BJ (cell line): ENCODE measurements at regions not wholly inside any gene's neighbourhood (a gene's known extent, or its start where the extent isn't known, plus 50 kb on each side); places are given as distances from the start of the nearest gene placed in this dataset.

Experiments used
- CTCF ChIA-PET: fragments of 350-600 bp; formaldehyde crosslinking; extraction: SDS; loops from one replicate; lab custom pipeline; 2021; ENCODE audit warnings: antibody characterized with exemption, inconsistent platforms; lab: Yijun Ruan, JAX
- POLR2A ChIA-PET: fragments of 300-600 bp; sonication (Branson Sonifier 250); formaldehyde crosslinking; extraction: SDS; loops from one replicate; lab custom pipeline; 2021; ENCODE audit warnings: antibody characterized with exemption; lab: Charles Lee
- DNase-seq: peaks from one replicate; pipeline ENCODE4 v3.0.0-alpha.2; 2011; ENCODE audit warnings: low read depth
- H3K27me3 ChIP-seq: 2 replicates; pipeline ENCODE4 v1.6.0; 2011; ENCODE audit warnings: low read length; ENCODE audit not compliant: control insufficient read depth, insufficient read depth
- H3K36me3 ChIP-seq: 2 replicates; pipeline ENCODE4 v1.5.1; 2011; ENCODE audit warnings: low read length; ENCODE audit not compliant: control insufficient read depth, insufficient read depth
- H3K4me3 ChIP-seq: 2 replicates; pipeline ENCODE4 v1.5.1; 2011; ENCODE audit warnings: low read depth, mild to moderate bottlenecking, control low read depth, low read length
- TF ChIP-seq, protein P1 (sequence below): IDR thresholded peaks from 2 replicates; pipeline ENCODE4 v1.5.1; 2011; ENCODE audit warnings: low read depth, mild to moderate bottlenecking, control low read depth, inconsistent platforms, low read length, moderate library complexity; ENCODE audit not compliant: insufficient read depth

DNA sequence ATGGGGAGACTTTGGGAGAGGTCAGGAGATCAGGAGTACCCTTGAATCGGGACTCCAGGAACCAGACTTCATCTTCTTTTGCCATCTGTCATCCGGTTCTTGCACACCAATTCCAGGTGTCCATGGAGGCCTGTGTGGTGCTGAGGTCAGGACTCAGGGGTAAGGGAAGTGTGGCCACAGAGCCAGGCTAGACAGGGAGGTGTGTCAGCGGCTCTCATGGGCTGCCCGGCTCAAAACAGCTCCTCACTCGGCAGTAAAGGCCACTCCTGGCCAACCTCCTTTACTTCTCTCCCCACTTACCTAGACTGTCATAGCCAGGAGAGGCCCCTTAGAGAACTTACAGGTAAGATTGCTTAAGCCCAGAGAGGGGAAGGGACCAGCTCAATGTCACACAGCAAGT lies 75.7 kb upstream of the NECTIN1 start:
- no peaks in the 10 kb centered on the region for H3K36me3 ChIP-seq
- no peak for DNase-seq
- H3K4me3 ChIP-seq, result no peak overlapping the region
- POLR2A ChIA-PET, result no interaction called here
- TF ChIP-seq, protein P1, sequence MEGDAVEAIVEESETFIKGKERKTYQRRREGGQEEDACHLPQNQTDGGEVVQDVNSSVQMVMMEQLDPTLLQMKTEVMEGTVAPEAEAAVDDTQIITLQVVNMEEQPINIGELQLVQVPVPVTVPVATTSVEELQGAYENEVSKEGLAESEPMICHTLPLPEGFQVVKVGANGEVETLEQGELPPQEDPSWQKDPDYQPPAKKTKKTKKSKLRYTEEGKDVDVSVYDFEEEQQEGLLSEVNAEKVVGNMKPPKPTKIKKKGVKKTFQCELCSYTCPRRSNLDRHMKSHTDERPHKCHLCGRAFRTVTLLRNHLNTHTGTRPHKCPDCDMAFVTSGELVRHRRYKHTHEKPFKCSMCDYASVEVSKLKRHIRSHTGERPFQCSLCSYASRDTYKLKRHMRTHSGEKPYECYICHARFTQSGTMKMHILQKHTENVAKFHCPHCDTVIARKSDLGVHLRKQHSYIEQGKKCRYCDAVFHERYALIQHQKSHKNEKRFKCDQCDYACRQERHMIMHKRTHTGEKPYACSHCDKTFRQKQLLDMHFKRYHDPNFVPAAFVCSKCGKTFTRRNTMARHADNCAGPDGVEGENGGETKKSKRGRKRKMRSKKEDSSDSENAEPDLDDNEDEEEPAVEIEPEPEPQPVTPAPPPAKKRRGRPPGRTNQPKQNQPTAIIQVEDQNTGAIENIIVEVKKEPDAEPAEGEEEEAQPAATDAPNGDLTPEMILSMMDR, result no peak
- H3K27me3 ChIP-seq, result peaks cover 10% of the 10 kb centered on the region
- CTCF ChIA-PET, result no interaction called here

DNA sequence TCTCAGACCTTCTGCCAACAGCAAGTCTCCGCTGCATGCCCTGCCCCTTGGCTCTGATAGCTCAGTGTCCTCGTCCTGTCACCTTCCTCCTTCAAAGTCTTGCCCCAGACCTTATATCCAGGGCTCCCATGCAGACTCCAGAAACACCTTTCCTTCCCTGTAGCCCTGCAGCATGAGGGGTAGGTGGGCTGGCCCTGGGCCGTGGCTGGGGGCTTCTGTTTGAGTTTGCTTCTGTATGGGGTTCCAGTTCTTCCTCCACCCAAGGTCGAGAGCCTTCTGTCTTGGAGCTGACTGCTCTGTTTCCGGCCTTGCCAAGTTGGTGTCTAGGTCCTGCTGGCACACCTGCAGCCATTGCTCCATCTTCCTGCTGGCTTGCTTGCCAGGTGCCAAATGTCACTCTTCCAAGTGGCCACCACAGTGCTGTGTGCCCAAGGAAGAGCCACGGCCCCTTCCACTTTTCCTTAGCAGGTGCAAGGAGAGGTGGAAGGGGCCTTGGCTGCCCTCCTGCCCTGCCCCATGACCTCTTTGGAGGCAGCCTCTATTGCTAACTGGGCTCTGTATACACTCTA lies 74.8 kb upstream of the NECTIN1 start:
- no peak for DNase-seq
- CTCF ChIA-PET, result no interaction called here

DNA sequence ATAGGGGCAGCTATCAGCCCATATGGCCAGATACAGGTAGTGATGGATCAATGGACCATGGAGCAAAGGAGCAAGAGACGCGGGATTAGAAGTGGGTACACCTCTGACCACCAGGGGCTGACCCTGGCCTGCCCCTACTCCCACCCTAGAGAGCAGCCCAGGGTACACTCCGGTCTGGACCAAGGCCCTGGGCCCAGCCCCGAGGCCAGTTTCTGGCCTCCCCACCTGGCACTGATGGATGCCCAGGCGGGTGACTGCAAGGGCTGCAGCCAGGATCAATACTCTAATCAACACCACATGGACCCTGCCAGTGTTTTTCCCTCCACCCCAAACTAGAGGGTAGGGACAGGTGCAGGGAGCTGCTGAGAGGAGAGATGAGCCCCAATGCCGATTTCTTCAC lies 74.1 kb upstream of the NECTIN1 start:
- Histone ChIP-seq H3K27me3 (peaks cover 6% of the 10 kb centered on the region), H3K4me3 (no peak overlapping the region), H3K36me3 (no peaks in the 10 kb centered on the region)
- DNase-seq, result no peak
- ChIA-PET POLR2A (no interaction called here), CTCF (no interaction called here)
- TF ChIP-seq, protein P1, result no peak

More for the DNA sequence above, 74.8 kb upstream of the NECTIN1 start:
- H3K27me3 ChIP-seq, result peaks cover 10% of the 10 kb centered on the region
- TF ChIP-seq, protein P1, result no peak
- POLR2A ChIA-PET, result no interaction called here
- no peaks in the 10 kb centered on the region for H3K36me3 ChIP-seq
- H3K4me3 ChIP-seq, result no peak overlapping the region

DNA sequence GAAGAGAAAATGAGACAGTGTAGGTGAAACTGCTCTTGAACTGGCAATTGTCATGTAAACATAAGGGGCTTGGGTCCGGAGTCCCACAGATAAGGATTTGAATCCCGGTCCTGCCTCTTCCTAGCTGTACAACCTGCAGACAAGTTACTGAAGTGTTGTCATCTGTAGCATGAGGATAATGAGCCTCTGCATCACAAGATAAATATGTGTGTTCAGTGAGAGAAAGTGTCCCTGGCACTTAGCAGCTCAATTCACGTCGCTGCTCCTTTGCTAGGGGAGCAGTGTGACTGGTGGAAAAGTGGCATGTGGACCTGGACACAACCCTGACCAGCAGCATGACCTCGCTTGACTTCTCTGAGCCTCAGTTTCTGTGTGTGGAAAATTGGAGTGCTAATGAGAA lies 73.7 kb upstream of the NECTIN1 start:
- CTCF ChIA-PET, result no interaction called here
- no peaks in the 10 kb centered on the region for H3K36me3 ChIP-seq
- TF ChIP-seq, protein P1, result no peak
- POLR2A ChIA-PET, result no interaction called here
- DNase-seq, result no peak
- peaks cover 6% of the 10 kb centered on the region for H3K27me3 ChIP-seq
- no peak overlapping the region for H3K4me3 ChIP-seq

DNA sequence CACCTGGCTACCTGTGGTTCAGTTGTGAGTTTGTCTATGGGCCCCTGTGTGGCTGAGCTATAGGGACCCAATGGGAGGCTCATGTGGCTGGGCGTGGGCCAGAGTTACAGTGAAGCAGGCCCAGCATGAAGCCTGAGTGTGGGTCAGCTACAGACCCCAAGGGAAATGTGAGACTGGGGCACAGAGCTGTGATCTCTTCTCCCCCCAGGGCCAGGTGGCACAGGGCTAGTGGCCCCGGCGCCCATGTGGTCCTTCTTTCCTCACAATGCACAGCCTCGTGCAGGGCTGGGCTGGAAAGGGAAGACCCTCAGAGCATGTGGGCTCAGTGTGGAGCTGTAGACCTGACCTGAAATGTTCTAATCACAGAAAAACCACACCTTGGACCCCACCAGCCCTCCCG lies 71.6 kb upstream of the NECTIN1 start:
- ChIA-PET CTCF (no interaction called here), POLR2A (no interaction called here)
- TF ChIP-seq, protein P1, result no peak
- no peak for DNase-seq
- Histone ChIP-seq H3K4me3 (no peak overlapping the region), H3K27me3 (peaks cover 3% of the 10 kb centered on the region), H3K36me3 (no peaks in the 10 kb centered on the region)
